ENCODE measurements at regions not wholly inside any gene's neighbourhood (a gene's known extent, or its start where the extent isn't known, plus 50 kb on each side); places are given as distances from the start of the nearest gene placed in this dataset.
"Not testable (repeated sequence)": the region's sequence is repeated elsewhere in the genome, so short reads cannot be mapped to it uniquely, and the experiment has no call there.

GRCh38 chr21:36602735-36603134, 96.2 kb upstream of the SIM2 start:
- DNase-seq, result no peak

GRCh38 chr21:36603221-36603620, 95.7 kb upstream of the SIM2 start:
- no peak for DNase-seq

GRCh38 chr21:36605426-36605825, 93.5 kb upstream of the SIM2 start:
- DNase-seq, result no peak

- DNase-seq, result no peak
Measured at GRCh38 chr21:36606287-36606982, 92.5 kb upstream of the SIM2 start.

GRCh38 chr21:36606983-36607325, 92.0 kb upstream of the SIM2 start:
- DNase-seq, result no peak

GRCh38 chr21:36608041-36608896, 90.6 kb upstream of the SIM2 start:
- no peak for DNase-seq

GRCh38 chr21:36608897-36609225, 90.1 kb upstream of the SIM2 start:
- no peak for DNase-seq

GRCh38 chr21:36609654-36610053, 89.3 kb upstream of the SIM2 start:
- no peak for DNase-seq

- no peak for DNase-seq
Measured at GRCh38 chr21:36610201-36610600, 88.7 kb upstream of the SIM2 start.

- no peak for DNase-seq
Measured at GRCh38 chr21:36610935-36611334, 88.0 kb upstream of the SIM2 start.

- no peak for DNase-seq
Measured at GRCh38 chr21:36611379-36611778, 87.5 kb upstream of the SIM2 start.

GRCh38 chr21:36613059-36613458, 85.9 kb upstream of the SIM2 start:
- no peak for DNase-seq

- DNase-seq, result no peak
Measured at GRCh38 chr21:36613554-36613953, 85.4 kb upstream of the SIM2 start.

GRCh38 chr21:36615274-36615964, 83.5 kb upstream of the SIM2 start:
- DNase-seq, result no peak

- DNase-seq, result not testable (repeated sequence)
Measured at GRCh38 chr21:36616773-36617172, 82.1 kb upstream of the SIM2 start.

- not testable (repeated sequence) for DNase-seq
Measured at GRCh38 chr21:36621794-36622193, 77.1 kb upstream of the SIM2 start.

GRCh38 chr21:36624105-36624504, 74.8 kb upstream of the SIM2 start:
- no peak for DNase-seq

GRCh38 chr21:36626791-36627190, 72.1 kb upstream of the SIM2 start:
- DNase-seq, result no peak

- no peak for DNase-seq
Measured at GRCh38 chr21:36627242-36627641, 71.7 kb upstream of the SIM2 start.

- no peak for DNase-seq
Measured at GRCh38 chr21:36628106-36628505, 70.8 kb upstream of the SIM2 start.

GRCh38 chr21:36628761-36629460, 70.0 kb upstream of the SIM2 start:
- DNase-seq, result no peak

- peak; percentile 64 for DNase-seq
Measured at GRCh38 chr21:36630485-36631206, 68.3 kb upstream of the SIM2 start.

- no peak for DNase-seq
Measured at GRCh38 chr21:36636016-36636415, 62.9 kb upstream of the SIM2 start.

Measured in activated CD8-positive, alpha-beta memory T cell treated with anti-CD3 and anti-CD28 coated beads, Interleukin-2, amount 50 U/mL, for 4 hours (primary cell).